T-cell (primary cell): ENCODE measurements at regions not wholly inside any gene's neighbourhood (a gene's known extent, or its start where the extent isn't known, plus 50 kb on each side); places are given as distances from the start of the nearest gene placed in this dataset.

ENCODE experiments used
- ATAC-seq, 4 experiments: fragments of 200-7000 bp in 3 of 4; fragments of 150-1000 bp in 1 of 4; cut with Tn5 transposase; replicated peaks in 1 of 4; 1 replicate in 3 of 4; 2 replicates in 1 of 4; pipeline ENCODE4 v1.10.0; 2021; ENCODE audit warnings: moderate library complexity in 3 of 4, mild to moderate bottlenecking in 2 of 4, moderate number of reproducible peaks in 1 of 4
- CTCF ChIA-PET, 2 donors: fragments of 300-600 bp; sonication (Branson Sonifier 250); formaldehyde crosslinking; loops; one replicate each; lab custom pipeline; 2022; ENCODE audit warnings: antibody characterized with exemption in 2 of 2; lab: Charles Lee
- POLR2A ChIA-PET, 2 donors: fragments of 300-600 bp; sonication (Branson Sonifier 250); formaldehyde crosslinking; loops; one replicate each; lab custom pipeline; 2022; ENCODE audit warnings: antibody characterized with exemption in 2 of 2; lab: Charles Lee
- DNase-seq, 35 experiments: peaks; one replicate each; pipeline versions ENCODE4 v3.0.0 to v3.0.0-alpha.2; 2013 to 2023
- H3K27ac ChIP-seq: one replicate; pipeline ENCODE4 v1.5.1; 2013; ENCODE audit warnings: low read length
- H3K27me3 ChIP-seq, 2 experiments: replicated peaks in 1 of 2; 1 replicate in 1 of 2; 2 replicates in 1 of 2; pipeline versions ENCODE4 v1.6.1 to v1.7.0; 2013; ENCODE audit warnings: low read length in 1 of 2, mixed read lengths in 1 of 2; ENCODE audit not compliant: control insufficient read depth in 2 of 2, insufficient read depth in 2 of 2; ENCODE audit errors: extremely low read depth in 1 of 2
- H3K36me3 ChIP-seq, 2 donors: 1 replicate in 1 of 2; 2 replicates in 1 of 2; pipeline versions ENCODE4 v1.6.1 to v1.7.0; 2013; ENCODE audit warnings: low read length in 1 of 2; ENCODE audit not compliant: control insufficient read depth in 2 of 2, insufficient read depth in 1 of 2; ENCODE audit errors: extremely low read depth in 1 of 2
- H3K4me1 ChIP-seq, 2 experiments: 1 replicate in 1 of 2; 2 replicates in 1 of 2; pipeline versions ENCODE4 v1.6.1 to v1.7.0; 2013; ENCODE audit warnings: low read length in 2 of 2, mixed read lengths in 1 of 2; ENCODE audit not compliant: insufficient read depth in 2 of 2, control insufficient read depth in 1 of 2; ENCODE audit errors: extremely low read depth in 1 of 2
- H3K4me3 ChIP-seq, 2 donors: 1 replicate in 1 of 2; 2 replicates in 1 of 2; pipeline versions ENCODE4 v1.5.1 to v1.7.0; 2013; ENCODE audit warnings: mild to moderate bottlenecking in 2 of 2, low read length in 1 of 2, moderate library complexity in 1 of 2; ENCODE audit not compliant: control insufficient read depth in 1 of 2; ENCODE audit errors: extremely low read depth in 1 of 2
- H3K9me3 ChIP-seq: 2 replicates; pipeline ENCODE4 v1.7.0; 2013
- H3K27ac Mint-ChIP-seq, 2 donors: one replicate each; pipeline ENCODE4 v1.8.0; 2020 to 2021; ENCODE audit warnings: mild to moderate bottlenecking in 2 of 2, mixed read lengths in 2 of 2
- H3K27me3 Mint-ChIP-seq, 2 donors: one replicate each; pipeline ENCODE4 v1.8.0; 2021 to 2022; ENCODE audit warnings: mixed read lengths in 2 of 2
- H3K36me3 Mint-ChIP-seq: one replicate; pipeline ENCODE4 v1.8.0; 2021; ENCODE audit warnings: mixed read lengths
- H3K4me1 Mint-ChIP-seq, 3 donors: one replicate each; pipeline ENCODE4 v1.8.0; 2020 to 2022; ENCODE audit warnings: mixed read lengths in 3 of 3, mild to moderate bottlenecking in 1 of 3
- H3K4me3 Mint-ChIP-seq, 3 donors: one replicate each; pipeline ENCODE4 v1.8.0; 2020 to 2022; ENCODE audit warnings: mild to moderate bottlenecking in 3 of 3, mixed read lengths in 3 of 3, moderate library complexity in 3 of 3
- H3K9me3 Mint-ChIP-seq, 3 donors: one replicate each; pipeline ENCODE4 v1.8.0; 2020 to 2022; ENCODE audit warnings: mixed read lengths in 3 of 3
- WGBS: methylation state at CpG from one replicate; pipeline ENCODE4 v1.1.5; 2013; ENCODE audit warnings: missing lambda C conversion rate; ENCODE audit not compliant: insufficient coverage; 5-methylcytosine and 5-hydroxymethylcytosine counted together

GRCh38 chr17:427327-427726 is 74.7 kb upstream of the RPH3AL start:
- no CpG with 5 or more reads among the region's 6 CpGs for WGBS
- POLR2A ChIA-PET: interaction anchor here in 1 of 2 donors (1.0 kb wide), 1 partner anchor 8 kb away, joined by 3 read pairs; no protein-coding TSS in a partner anchor
- Histone ChIP-seq H3K27me3 (peaks cover 0 to 3% of the 10 kb centered on the region in 2 experiments), H3K4me3 (no peak overlapping the region), H3K27ac (no peak overlapping the region), H3K9me3 (no peaks in the 10 kb centered on the region), H3K4me1 (peaks cover 0 to 6% of the 10 kb centered on the region in 2 experiments), H3K36me3 (no peaks in the 10 kb centered on the region)
- Mint-ChIP-seq H3K4me3 (no peak overlapping the region), H3K27me3 (no peaks in the 10 kb centered on the region), H3K4me1 (peaks cover 4 to 6% (median 5%) of the 10 kb centered on the region in 3 donors), H3K27ac (no peak overlapping the region), H3K36me3 (no peaks in the 10 kb centered on the region), H3K9me3 (peaks cover 0 to 3% (median 0%) of the 10 kb centered on the region in 3 donors)
- CTCF ChIA-PET: interaction anchor here in 1 of 2 donors (0.7 kb wide), 1 partner anchor 8 kb away, joined by 3 read pairs; no protein-coding TSS in a partner anchor
- ATAC-seq (no peak), DNase-seq (no peak)

DNA sequence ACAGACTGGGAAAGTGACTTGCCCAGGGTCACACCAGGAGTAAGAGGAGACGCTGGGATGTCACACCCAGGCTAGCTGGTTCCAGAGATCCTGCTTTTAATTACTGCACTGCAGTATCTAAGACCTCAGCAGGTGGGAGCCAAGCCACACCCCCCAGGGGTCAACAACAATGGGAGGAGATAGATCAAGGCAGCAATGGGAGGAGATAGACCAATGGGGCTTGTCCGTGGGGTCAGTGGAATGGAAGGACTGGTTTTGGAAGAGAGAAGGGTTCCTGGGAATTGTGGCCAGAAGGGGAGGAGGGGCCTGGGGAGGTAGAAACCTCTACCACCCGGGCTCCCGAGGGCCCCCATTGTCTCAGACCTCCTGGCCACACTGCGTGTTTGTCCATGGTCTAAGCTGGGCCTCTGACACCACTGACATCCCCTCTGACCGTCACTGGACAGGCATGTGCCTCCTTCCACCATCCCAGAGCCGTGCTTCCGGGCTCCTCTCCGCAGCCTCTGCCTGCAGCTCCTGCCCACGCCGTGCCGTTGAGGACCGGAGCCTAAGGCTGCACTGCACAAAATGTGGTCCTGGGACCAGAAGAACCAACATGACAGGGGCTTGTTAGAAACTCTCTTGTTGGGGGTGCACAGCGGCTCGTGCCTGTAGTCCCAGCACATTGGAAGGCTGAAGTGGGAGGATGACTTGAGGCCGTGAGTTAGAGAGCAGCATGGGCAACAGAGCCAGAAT is 69.8 kb upstream of the RPH3AL start:
- Histone ChIP-seq H3K27ac (no peak overlapping the region), H3K27me3 (no peaks in the 10 kb centered on the region), H3K9me3 (no peaks in the 10 kb centered on the region), H3K4me3 (no peak overlapping the region), H3K4me1 (peaks cover 24 to 39% of the 10 kb centered on the region in 2 experiments), H3K36me3 (no peaks in the 10 kb centered on the region)
- Mint-ChIP-seq H3K9me3 (peaks cover 0 to 3% (median 0%) of the 10 kb centered on the region in 3 donors), H3K27me3 (no peaks in the 10 kb centered on the region), H3K36me3 (no peaks in the 10 kb centered on the region), H3K4me3 (no peak overlapping the region), H3K4me1 (peaks cover 41 to 44% (median 44%) of the 10 kb centered on the region in 3 donors), H3K27ac (no peak overlapping the region)
- DNase-seq (no peak), ATAC-seq (no peak)
- 88% methylated on average over 15 of the region's 16 CpGs for WGBS
- ChIA-PET CTCF (interaction anchor here in 1 of 2 donors (1.1 kb wide), 1 partner anchor 10 kb away, joined by 5 read pairs; no protein-coding TSS in a partner anchor), POLR2A (no interaction called here)

- H3K9me3 Mint-ChIP-seq: peaks cover 0 to 3% (median 0%) of the 10 kb centered on the region in 3 donors
Observed at GRCh38 chr17:420479-421175, 68.0 kb upstream of the RPH3AL start.

DNA sequence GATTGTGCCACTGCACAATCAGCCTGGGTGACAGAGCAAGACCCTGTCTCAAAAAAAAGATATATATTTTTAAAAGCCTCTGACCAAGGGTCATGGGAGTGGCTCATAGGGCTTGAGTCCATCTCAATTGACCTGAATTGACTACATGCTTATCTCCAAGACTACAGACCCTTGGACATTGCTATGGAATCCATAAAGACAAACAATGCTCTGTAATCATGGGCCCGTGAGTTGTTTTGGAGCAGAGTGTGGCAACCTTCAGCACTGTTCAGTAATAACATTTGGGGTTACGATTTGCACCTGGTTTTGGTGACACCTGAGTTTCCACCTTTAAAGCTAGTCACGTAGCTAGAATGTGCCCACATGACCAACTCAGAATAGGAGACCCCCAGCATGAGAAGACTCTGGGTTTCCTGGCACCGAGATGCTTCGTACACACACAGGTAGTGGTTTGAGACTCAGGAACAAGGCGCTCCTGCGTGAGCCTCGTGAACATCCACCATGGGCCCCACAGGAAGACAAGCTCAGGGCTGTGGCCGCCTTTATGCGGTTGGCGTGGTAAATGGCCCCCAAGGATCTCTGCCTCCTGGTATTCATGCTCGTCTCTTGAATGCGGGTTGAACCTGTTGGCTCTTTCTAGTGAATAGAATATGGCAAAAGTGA is 66.6 kb upstream of the RPH3AL start:
- ChIA-PET POLR2A (interaction anchor here in 1 of 2 donors (1.0 kb wide), 1 partner anchor 8 kb away, joined by 3 read pairs; no protein-coding TSS in a partner anchor), CTCF (interaction anchor here in 1 of 2 donors (1.5 to 1.7 kb wide), 2 partner anchors 8 to 281 kb away, joined by 3 to 4 read pairs; no protein-coding TSS in a partner anchor)
- Mint-ChIP-seq H3K36me3 (peaks cover 4% of the 10 kb centered on the region), H3K4me3 (peak overlapping the region; percentile 11 to 91 (median 42)), H3K9me3 (peaks cover 0 to 3% (median 0%) of the 10 kb centered on the region in 3 donors), H3K27me3 (peaks cover 0 to 2% of the 10 kb centered on the region in 2 donors), H3K4me1 (peaks cover 70 to 74% (median 72%) of the 10 kb centered on the region in 3 donors), H3K27ac (peak overlapping the region; percentile 98 to 100)
- peak; percentile 39 to 79 (median 60) for DNase-seq
- 9% methylated on average over 13 of the region's 13 CpGs for WGBS
- H3K27ac ChIP-seq: peak overlapping the region; percentile 86
- ATAC-seq: peak; percentile 48 to 71 (median 60)
- peaks cover 44 to 70% of the 10 kb centered on the region in 2 experiments for H3K4me1 ChIP-seq
- H3K4me3 ChIP-seq: no peak overlapping the region
- H3K36me3 ChIP-seq: peaks cover 0 to 4% of the 10 kb centered on the region in 2 donors
- H3K27me3 ChIP-seq: no peaks in the 10 kb centered on the region
- H3K9me3 ChIP-seq: no peaks in the 10 kb centered on the region

More at GRCh38 chr17:420479-421175, 68.0 kb upstream of the RPH3AL start:
- DNase-seq (no peak), ATAC-seq (no peak)
- WGBS: 97% methylated on average over 10 of the region's 15 CpGs
- Mint-ChIP-seq H3K27ac (peak overlapping the region; percentile 39 to 76), H3K36me3 (no peaks in the 10 kb centered on the region), H3K4me3 (peak overlapping the region in 1 of 3 donors; percentile 91), H3K4me1 (peaks cover 57 to 60% (median 58%) of the 10 kb centered on the region in 3 donors), H3K27me3 (peaks cover 0 to 2% of the 10 kb centered on the region in 2 donors)
- POLR2A ChIA-PET: no interaction called here
- no peaks in the 10 kb centered on the region for H3K36me3 ChIP-seq
- no peaks in the 10 kb centered on the region for H3K9me3 ChIP-seq
- no peaks in the 10 kb centered on the region for H3K27me3 ChIP-seq
- CTCF ChIA-PET: interaction anchor here in 1 of 2 donors (0.6 to 1.1 kb wide), 2 partner anchors 9 to 293 kb away, joined by 3 to 5 read pairs; no protein-coding TSS in a partner anchor
- H3K4me1 ChIP-seq: peaks cover 33 to 56% of the 10 kb centered on the region in 2 experiments
- no peak overlapping the region for H3K4me3 ChIP-seq
- no peak overlapping the region for H3K27ac ChIP-seq

GRCh38 chr17:418421-418751 is 65.8 kb upstream of the RPH3AL start:
- peak overlapping the region; percentile 98 to 100 for H3K27ac Mint-ChIP-seq
- POLR2A ChIA-PET: interaction anchor here in 1 of 2 donors (0.6 to 0.7 kb wide), 2 partner anchors 79 to 84 kb away, joined by 4 to 7 read pairs; no protein-coding TSS in a partner anchor

More at GRCh38 chr17:418421-418751, 65.8 kb upstream of the RPH3AL start:
- no peaks in the 10 kb centered on the region for H3K9me3 ChIP-seq
- H3K27me3 ChIP-seq: no peaks in the 10 kb centered on the region
- ATAC-seq (peak; percentile 73 to 80 (median 78)), DNase-seq (peak in 33 of 35 experiments; percentile 30 to 77 (median 54))
- H3K4me1 Mint-ChIP-seq: peaks cover 75 to 79% (median 77%) of the 10 kb centered on the region in 3 donors
- H3K4me1 ChIP-seq: peaks cover 47 to 79% of the 10 kb centered on the region in 2 experiments
- H3K27me3 Mint-ChIP-seq: peaks cover 0 to 2% of the 10 kb centered on the region in 2 donors
- peaks cover 9% of the 10 kb centered on the region for H3K36me3 Mint-ChIP-seq
- H3K4me3 Mint-ChIP-seq: peak overlapping the region; percentile 39 to 91 (median 49)
- peaks cover 0 to 4% of the 10 kb centered on the region in 2 donors for H3K36me3 ChIP-seq
- H3K9me3 Mint-ChIP-seq: peaks cover 0 to 3% (median 0%) of the 10 kb centered on the region in 3 donors
- H3K4me3 ChIP-seq: peak overlapping the region in 1 of 2 donors; percentile 25
- CTCF ChIA-PET: interaction anchor here in 1 of 2 donors (1.5 to 1.7 kb wide), 2 partner anchors 9 to 282 kb away, joined by 3 to 4 read pairs; no protein-coding TSS in a partner anchor
- 55% methylated on average over 4 of the region's 8 CpGs for WGBS
- H3K27ac ChIP-seq: peak overlapping the region; percentile 86
